ENCODE measurements at regions not wholly inside any gene's neighbourhood (a gene's known extent, or its start where the extent isn't known, plus 50 kb on each side); places are given as distances from the start of the nearest gene placed in this dataset.

DNA sequence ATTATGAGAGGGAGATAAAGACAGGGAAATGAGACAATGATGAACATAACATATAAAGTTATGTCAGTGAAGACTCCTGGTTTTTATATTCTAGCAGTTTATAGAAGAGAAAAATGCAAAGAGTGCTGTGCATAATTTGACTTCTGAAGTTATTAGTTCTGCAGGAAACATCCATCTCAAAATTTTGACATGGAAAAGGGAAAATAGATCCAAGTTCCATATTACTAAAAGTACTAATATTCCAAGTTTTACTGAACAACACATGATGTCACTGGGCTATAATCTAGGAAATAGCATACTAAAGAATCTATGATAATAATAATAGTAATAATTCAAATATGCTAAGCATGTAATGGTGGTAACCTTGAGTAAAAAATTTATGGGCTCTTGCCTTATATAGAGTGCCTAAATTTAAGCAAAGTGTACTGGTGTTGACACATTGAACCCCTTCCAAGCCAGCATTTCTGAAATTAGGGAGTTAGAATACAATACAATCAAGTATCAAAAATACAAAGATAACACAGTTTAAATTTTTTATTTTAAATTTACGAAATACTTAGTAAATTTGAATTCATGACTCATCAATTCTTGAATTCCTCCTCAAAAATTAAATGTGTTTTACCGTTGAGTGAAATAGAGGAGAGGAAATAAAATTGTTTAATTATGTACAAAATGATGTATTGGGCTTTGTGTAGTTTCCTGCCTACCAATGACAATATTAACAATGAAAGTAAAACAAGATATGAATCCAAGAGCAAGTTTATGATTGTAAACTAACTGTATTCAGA lies 102.8 kb upstream of the KCND2 start:
- TF ChIP-seq, protein P1, sequence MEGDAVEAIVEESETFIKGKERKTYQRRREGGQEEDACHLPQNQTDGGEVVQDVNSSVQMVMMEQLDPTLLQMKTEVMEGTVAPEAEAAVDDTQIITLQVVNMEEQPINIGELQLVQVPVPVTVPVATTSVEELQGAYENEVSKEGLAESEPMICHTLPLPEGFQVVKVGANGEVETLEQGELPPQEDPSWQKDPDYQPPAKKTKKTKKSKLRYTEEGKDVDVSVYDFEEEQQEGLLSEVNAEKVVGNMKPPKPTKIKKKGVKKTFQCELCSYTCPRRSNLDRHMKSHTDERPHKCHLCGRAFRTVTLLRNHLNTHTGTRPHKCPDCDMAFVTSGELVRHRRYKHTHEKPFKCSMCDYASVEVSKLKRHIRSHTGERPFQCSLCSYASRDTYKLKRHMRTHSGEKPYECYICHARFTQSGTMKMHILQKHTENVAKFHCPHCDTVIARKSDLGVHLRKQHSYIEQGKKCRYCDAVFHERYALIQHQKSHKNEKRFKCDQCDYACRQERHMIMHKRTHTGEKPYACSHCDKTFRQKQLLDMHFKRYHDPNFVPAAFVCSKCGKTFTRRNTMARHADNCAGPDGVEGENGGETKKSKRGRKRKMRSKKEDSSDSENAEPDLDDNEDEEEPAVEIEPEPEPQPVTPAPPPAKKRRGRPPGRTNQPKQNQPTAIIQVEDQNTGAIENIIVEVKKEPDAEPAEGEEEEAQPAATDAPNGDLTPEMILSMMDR (conservative IDR thresholded peaks at IDR 0.05; ENCODE audit: low read depth in 2 of 2) = no peak
- TF ChIP-seq, protein P2, sequence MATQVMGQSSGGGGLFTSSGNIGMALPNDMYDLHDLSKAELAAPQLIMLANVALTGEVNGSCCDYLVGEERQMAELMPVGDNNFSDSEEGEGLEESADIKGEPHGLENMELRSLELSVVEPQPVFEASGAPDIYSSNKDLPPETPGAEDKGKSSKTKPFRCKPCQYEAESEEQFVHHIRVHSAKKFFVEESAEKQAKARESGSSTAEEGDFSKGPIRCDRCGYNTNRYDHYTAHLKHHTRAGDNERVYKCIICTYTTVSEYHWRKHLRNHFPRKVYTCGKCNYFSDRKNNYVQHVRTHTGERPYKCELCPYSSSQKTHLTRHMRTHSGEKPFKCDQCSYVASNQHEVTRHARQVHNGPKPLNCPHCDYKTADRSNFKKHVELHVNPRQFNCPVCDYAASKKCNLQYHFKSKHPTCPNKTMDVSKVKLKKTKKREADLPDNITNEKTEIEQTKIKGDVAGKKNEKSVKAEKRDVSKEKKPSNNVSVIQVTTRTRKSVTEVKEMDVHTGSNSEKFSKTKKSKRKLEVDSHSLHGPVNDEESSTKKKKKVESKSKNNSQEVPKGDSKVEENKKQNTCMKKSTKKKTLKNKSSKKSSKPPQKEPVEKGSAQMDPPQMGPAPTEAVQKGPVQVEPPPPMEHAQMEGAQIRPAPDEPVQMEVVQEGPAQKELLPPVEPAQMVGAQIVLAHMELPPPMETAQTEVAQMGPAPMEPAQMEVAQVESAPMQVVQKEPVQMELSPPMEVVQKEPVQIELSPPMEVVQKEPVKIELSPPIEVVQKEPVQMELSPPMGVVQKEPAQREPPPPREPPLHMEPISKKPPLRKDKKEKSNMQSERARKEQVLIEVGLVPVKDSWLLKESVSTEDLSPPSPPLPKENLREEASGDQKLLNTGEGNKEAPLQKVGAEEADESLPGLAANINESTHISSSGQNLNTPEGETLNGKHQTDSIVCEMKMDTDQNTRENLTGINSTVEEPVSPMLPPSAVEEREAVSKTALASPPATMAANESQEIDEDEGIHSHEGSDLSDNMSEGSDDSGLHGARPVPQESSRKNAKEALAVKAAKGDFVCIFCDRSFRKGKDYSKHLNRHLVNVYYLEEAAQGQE (IDR thresholded peaks at IDR 0.05; ENCODE audit: unreplicated experiment) = no peak
- TF ChIP-seq CREB1 (CRISPR knock-in tag; IDR thresholded peaks at IDR 0.05; ENCODE audit: low read depth) (no peak), EZH2 (IDR thresholded peaks at IDR 0.05; ENCODE audit: low read depth, unreplicated experiment) (no peak), POLR2AphosphoS5 (IDR thresholded peaks at IDR 0.05; ENCODE audit: low read depth) (no peak), ZNF331 (CRISPR knock-in tag; IDR thresholded peaks at IDR 0.05; ENCODE audit: low read depth) (no peak), STAT1 (IDR thresholded peaks at IDR 0.05; ENCODE audit: unreplicated experiment) (no peak), ZNF114 (CRISPR knock-in tag; IDR thresholded peaks at IDR 0.05) (no peak), EZH2phosphoT487 (IDR thresholded peaks at IDR 0.05; ENCODE audit: unreplicated experiment) (no peak), NANOG (IDR thresholded peaks at IDR 0.05; ENCODE audit: borderline replicate concordance) (no peak)

All from GM23338 (cell line).